Superior temporal gyrus (tissue), 1 donor: ENCODE measurements at regions not wholly inside any gene's neighbourhood (a gene's known extent, or its start where the extent isn't known, plus 50 kb on each side); places are given as distances from the start of the nearest gene placed in this dataset.

Experiments used
- DNase-seq: peaks from one replicate; pipeline ENCODE4 v3.0.0-alpha.2; 2016; ENCODE audit errors: extremely low spot score

DNA sequence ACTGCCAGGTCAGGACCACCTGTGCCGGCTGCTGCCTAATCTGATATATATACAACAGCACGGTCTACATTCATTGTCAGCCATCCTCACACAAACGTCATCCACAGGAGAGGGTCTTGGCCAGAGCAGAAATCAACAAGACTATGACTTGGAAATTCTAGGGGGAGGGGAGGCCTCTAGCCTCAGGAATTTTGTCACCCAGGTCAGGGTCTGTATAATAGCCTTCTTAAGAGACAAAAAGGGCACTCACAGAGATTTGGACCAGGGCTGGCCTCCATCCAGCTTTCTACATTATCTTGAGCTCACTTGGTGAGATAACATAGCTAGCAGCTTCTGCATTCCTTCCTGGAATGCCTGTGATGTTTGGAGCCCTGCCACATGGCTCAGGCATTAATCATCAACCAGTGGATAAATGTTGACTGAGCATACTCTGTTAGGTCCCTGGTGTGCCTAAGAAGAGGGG lies 50.4 kb upstream of the CTIF start:
- no peak for DNase-seq

DNA sequence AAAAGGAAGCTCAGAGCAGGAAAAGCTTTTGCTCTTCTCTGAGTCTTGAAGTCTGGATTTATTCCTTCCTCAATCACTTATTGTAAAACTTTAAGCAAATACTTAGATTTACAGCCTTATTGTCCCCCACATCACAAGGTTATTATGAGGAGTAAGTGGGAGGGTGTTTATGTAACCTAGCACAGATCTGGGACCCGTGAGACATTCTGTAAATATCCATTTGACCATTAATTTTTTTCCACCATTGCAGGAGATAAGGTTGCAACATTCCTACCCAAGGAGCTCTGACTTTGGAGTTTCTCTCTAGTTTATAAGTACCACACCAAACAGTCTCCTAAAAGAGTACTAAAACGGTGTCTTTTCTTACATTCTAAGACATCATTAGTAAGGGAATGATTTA lies 52.1 kb upstream of the CTIF start:
- DNase-seq = no peak

DNA sequence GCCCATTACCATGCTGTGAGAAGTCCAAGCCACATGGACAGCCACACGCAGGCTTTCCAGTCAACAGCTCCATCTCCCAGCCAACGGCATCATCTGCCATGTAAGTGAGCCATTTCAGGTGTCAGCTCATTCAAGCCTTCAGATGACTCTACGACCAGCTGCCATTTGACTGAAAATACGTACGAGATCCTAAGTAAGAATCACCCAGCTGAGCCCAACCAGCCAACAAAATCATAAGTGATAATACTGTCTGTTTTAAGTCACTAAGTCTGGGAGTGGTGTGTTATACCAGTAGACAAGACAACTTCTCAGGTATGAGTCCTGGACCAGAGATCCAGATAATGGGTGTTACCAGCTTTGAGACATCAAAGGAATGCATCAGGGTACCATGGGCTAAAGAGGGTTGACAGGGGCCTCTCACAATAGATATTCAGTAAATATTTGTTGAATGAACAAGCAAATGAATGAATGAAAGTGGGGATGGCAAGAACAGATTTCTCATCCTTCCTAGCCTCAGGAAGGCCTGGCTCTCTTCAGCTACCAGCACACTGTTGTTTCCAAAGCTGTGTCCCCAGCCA lies 52.9 kb upstream of the CTIF start:
- DNase-seq = no peak

GRCh38 chr18:48481092-48481491 lies 57.7 kb upstream of the CTIF start:
- no peak for DNase-seq

DNA sequence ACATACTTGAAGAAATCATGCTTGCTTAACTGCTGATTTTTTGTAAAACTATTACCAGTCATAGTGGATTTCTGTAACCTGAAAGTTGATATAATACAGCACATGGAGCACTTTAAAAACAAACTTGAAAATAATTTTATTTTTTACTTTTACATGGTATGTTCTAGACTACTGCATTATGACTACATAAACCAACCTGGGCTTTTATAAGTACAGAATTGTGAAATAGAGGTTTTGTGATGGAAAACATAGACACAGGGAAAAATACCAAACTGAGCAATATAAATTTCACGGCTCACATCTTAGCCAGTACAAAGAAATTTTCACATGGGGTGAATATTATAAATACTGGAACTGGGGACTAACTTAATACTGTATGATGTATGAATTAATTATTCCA lies 59.3 kb upstream of the CTIF start:
- DNase-seq = no peak

GRCh38 chr18:48477348-48477747 lies 61.5 kb upstream of the CTIF start:
- DNase-seq = no peak

GRCh38 chr18:48476550-48476917 lies 62.3 kb upstream of the CTIF start:
- no peak for DNase-seq

DNA sequence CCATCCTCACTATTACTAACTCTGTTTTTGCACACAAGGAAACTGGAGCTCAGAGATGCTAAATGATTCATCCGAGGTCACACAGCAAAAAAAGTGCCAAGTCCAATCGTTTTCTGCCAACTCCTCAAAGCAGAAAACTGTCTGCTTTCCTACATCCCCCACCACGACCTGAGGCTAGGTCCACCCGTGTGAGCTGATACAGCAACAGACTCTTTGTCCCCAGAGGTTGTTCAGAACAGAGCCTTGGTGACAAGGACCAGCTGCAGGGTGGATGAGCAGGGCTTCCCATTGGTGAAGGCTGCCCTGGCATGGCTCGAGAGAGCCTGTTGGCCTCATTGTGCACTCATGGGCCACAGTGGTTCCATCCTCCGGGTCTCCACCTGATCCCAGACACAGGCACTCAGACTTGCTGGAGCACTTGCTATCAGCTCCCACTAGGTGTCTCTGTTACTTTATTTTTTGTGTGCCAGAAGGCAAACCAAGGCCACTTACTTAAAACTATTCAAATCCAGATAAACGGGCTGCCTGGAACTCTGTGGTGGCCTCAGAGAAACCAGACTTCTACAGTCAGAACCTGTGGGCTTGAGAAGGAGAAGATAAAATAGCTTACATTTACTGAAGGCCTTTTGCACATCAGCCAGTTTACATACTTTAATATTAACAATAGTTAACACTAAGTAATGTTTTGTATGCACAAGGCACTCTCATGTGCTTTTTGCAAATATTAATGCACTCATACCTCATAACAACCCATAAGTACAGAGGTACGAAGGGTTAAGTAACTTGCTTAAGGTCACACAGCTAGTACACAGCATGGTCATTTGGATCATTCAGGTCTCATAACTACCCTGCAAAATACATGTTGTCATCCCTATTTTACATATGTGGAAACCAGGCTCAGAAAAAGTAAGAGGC lies 62.9 kb upstream of the CTIF start:
- DNase-seq = peak; percentile 91

GRCh38 chr18:48473816-48474215 lies 64.6 kb upstream of the ZBTB7C start:
- no peak for DNase-seq

DNA sequence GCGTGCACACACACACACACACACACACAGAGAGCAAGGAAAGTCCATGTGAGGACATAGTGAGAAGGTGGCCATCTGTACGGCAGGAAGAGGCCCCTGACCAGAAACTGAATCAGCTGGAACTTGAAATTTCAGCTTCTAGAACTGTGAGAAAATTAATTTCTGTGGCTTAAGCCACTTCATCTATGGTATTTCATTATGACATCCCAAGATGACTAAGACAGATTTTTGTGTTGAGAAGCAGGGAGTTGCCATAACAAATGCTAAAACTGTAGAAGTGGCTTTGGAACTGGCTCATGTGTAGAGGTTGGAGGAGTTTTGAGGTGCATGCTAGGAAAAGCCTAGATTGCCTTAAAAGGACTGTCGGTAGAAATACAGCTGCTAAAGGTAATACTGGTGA lies 63.4 kb upstream of the ZBTB7C start:
- no peak for DNase-seq

DNA sequence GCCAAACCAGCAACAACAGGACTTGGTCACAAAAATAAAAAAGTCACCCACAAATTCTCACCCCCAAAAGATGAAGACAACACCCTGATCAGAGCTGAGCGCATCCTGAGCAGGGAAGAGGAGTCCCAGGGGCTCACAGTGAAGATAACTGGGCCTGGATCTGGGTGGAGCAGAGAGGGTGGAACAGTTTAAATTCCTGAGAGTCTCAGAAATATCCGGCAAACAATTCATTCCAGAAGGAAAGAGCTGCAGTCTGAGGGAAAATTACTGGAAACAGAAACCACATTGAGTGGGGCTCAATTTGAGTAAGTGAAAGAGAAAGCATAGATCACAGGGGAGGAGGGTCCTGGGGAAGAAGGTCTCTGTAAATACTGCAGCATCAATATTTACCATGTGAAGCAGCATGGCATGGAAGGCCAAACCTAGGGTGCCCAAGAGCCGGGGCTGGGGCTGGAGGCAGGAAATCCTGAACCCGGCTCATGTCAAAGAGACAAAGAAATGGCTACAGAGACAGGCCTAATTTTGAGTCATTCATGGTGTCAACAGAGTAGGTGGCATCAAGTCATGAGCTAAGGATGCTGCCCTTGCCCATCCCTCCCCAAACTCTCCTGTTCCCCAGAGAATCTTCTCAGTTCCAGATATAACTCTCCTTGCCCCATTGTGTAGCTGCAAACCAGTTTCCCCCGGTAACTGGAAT lies 61.4 kb upstream of the ZBTB7C start:
- no peak for DNase-seq

DNA sequence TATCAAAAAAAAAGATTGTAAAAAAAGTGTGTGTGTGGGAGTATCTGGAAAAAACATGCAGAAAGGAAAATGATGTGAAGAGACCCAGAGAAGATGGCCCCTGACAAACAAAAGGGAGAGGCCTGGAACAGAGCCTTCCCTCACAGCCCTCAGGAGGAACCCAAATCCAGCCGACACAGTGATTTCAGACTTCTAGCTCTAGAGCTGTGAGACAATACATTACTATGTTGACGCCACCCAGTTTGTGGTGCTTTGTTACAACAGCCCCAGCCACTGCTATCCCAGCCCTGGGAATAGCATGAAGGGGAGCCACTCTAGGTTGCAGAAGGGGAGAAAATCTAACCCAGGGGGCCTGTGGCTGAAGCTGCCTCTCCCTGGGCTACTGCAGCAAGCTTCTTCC lies 59.0 kb upstream of the ZBTB7C start:
- no peak for DNase-seq

DNA sequence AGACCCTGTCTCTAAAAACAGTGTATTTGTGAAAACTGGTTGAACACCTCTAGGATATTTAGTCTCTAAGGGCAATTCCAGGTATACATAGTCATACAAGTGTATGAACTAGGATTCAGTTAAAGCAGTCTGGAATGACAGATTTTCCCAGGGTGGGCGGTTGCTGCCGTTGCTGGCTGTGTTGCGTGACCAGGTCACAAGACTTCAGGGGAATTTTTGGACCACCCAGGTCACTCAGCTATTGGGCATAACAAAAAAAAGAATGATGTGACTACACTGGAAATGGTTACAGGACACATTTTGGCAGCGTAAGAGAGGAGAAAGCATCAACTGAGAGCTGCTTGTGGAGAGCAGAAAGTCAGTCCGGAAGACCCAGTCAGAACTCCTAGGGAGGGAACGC lies 58.0 kb upstream of the ZBTB7C start:
- DNase-seq = no peak

- no peak for DNase-seq
Observed at GRCh38 chr18:48462510-48462909, 53.3 kb upstream of the ZBTB7C start.

GRCh38 chr18:48460929-48461583 lies 51.9 kb upstream of the ZBTB7C start:
- DNase-seq = no peak

DNA sequence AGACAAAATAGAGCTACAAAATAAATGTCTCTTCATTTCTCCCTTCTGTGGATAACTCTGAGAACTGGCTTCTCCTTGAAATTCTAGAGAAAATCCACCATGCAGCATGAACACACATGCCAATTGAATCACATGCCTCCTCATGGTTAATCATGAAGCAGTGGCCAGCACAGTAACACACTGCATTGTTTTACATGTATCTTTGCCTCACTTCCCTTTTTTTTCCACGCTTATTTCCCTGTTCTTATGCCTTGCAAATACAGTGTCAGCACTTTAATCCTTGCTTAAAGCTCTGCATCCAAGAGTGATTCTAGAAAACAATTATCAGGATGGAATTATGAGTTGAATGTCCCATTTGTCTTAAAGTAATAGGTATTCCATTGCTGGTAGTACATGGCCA lies 50.3 kb upstream of the ZBTB7C start:
- DNase-seq = no peak

DNA sequence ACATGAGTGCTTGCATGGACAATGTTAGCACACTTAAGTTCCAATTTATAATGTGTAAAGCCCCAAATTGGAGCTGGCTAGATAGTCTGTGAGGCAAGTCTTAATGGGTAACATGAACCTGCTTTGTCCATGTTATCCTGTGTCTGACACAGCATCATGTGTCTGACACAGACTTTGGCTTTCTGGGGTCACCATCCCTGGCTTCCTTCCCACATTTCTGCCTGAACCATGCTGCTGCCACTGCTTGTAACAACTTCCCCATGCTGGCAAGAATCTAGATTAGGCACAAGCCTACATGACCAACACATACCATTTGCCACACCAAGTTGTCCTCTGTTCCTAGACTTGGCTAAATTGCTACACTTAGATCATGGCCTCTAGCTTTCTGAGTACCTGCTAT lies 49.8 kb upstream of the ZBTB7C start:
- no peak for DNase-seq
